Cardiac muscle cell (in vitro differentiated cells and primary cell): ENCODE measurements at regions not wholly inside any gene's neighbourhood (a gene's known extent, or its start where the extent isn't known, plus 50 kb on each side); places are given as distances from the start of the nearest gene placed in this dataset.

Source experiments
- DNase-seq, 2 donors: peaks; one replicate each; pipeline versions ENCODE4 v3.0.0 to v3.0.0-alpha.2; 2010 to 2017; ENCODE audit warnings: low read depth in 1 of 2, low spot score in 1 of 2
- H3K27ac ChIP-seq: fragments of 200-600 bp; sonication (generic); 2 replicates; pipeline ENCODE4 v1.5.1; 2016
- H3K27me3 ChIP-seq: fragments of 200-600 bp; sonication (generic); 2 replicates; pipeline ENCODE4 v1.6.0; 2016; ENCODE audit warnings: control low read depth
- H3K36me3 ChIP-seq: fragments of 200-600 bp; sonication (generic); 2 replicates; pipeline ENCODE4 v1.5.1; 2016; ENCODE audit warnings: control low read depth
- H3K4me1 ChIP-seq: fragments of 200-600 bp; sonication (generic); 2 replicates; pipeline ENCODE4 v1.8.1; 2017; ENCODE audit warnings: low read depth, mild to moderate bottlenecking, mixed run types
- H3K4me3 ChIP-seq: fragments of 200-600 bp; sonication (generic); 2 replicates; pipeline ENCODE4 v1.5.1; 2016; ENCODE audit warnings: mild to moderate bottlenecking
- H3K9me3 ChIP-seq: fragments of 200-600 bp; sonication (generic); 2 replicates; pipeline ENCODE4 v1.5.1; 2017; ENCODE audit warnings: low read depth, mild to moderate bottlenecking, control low read depth
- CTCF ChIP-seq: IDR thresholded peaks from 2 replicates; pipeline ENCODE4 v1.5.1; 2012; ENCODE audit warnings: low read depth, mild to moderate bottlenecking, low read length

DNA sequence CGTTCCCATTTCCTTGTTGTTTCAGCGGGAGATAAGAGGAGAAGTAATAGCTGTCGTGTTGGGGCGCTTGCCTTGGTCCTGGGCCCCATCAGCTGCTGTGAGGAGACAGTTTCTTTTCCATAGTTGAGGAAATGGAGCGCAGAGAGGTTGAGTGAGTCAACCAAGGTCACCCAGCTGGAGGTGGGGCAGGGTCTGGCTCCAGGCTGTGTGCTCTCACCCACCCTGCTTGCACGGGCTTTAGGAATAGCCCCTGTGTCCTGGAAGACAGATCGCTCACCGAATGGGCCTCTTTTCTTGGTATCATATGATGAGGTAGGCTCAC lies 165.7 kb upstream of the RTL1 start:
- H3K4me3 ChIP-seq = no peak overlapping the region
- H3K9me3 ChIP-seq = no peaks in the 10 kb centered on the region
- no peak for DNase-seq
- TF ChIP-seq CTCF = no peak
- H3K27ac ChIP-seq = no peak overlapping the region
- no peaks in the 10 kb centered on the region for H3K27me3 ChIP-seq
- H3K36me3 ChIP-seq = no peaks in the 10 kb centered on the region
- no peaks in the 10 kb centered on the region for H3K4me1 ChIP-seq

DNA sequence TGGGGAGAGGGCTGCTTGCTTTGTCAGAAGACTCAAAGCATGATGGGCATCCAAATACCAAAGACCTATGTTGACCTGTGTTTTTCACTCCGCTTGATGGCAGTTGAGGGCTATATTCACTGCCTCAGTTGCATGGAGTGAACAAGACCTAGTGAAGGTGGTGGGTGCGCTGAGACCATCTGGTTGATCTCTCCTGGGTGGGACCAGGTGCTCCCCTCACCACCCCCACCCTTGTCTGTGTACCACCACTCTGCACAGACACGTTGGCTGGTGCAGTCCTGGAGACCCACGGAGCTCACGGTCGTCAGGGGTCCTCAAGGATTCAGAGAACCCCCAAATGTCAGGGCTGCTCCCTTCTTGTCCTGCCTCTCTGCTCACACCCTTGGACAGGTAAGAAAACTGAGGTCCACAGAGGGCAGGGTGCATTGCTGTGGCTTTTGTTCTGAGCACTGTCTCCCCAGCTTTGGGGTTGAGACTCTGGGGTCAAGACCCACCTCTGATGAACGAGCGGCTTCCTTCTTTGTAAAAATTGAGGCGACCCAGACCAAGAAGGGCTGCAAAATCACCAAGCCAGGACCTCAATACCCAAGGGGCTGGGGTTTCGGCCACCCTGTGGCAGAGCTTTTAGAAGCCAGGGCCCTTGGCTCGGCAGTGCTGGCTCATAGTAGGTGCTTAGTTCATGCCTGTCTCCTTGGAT lies 166.3 kb upstream of the RTL1 start:
- no peaks in the 10 kb centered on the region for H3K4me1 ChIP-seq
- no peaks in the 10 kb centered on the region for H3K9me3 ChIP-seq
- H3K27me3 ChIP-seq = no peaks in the 10 kb centered on the region
- no peak for TF ChIP-seq CTCF
- no peak overlapping the region for H3K27ac ChIP-seq
- no peaks in the 10 kb centered on the region for H3K36me3 ChIP-seq
- H3K4me3 ChIP-seq = no peak overlapping the region
- no peak for DNase-seq

GRCh38 chr14:101070540-101071492 lies 167.3 kb upstream of the RTL1 start:
- no peak for DNase-seq
- H3K27me3 ChIP-seq = no peaks in the 10 kb centered on the region
- H3K4me1 ChIP-seq = no peaks in the 10 kb centered on the region
- H3K9me3 ChIP-seq = no peaks in the 10 kb centered on the region
- H3K36me3 ChIP-seq = no peaks in the 10 kb centered on the region
- H3K27ac ChIP-seq = no peak overlapping the region
- TF ChIP-seq CTCF = no peak
- H3K4me3 ChIP-seq = no peak overlapping the region

- TF ChIP-seq CTCF = no peak
These were observed 168.0 kb upstream of the RTL1 start for GRCh38 chr14:101071493-101071906.

GRCh38 chr14:101072070-101072469 lies 168.5 kb upstream of the RTL1 start:
- H3K27ac ChIP-seq = no peak overlapping the region
- no peaks in the 10 kb centered on the region for H3K36me3 ChIP-seq
- DNase-seq = no peak
- no peaks in the 10 kb centered on the region for H3K27me3 ChIP-seq
- no peak for TF ChIP-seq CTCF
- no peaks in the 10 kb centered on the region for H3K9me3 ChIP-seq
- no peaks in the 10 kb centered on the region for H3K4me1 ChIP-seq
- H3K4me3 ChIP-seq = no peak overlapping the region

More at GRCh38 chr14:101071493-101071906, 168.0 kb upstream of the RTL1 start:
- Histone ChIP-seq H3K4me1 (no peaks in the 10 kb centered on the region), H3K9me3 (no peaks in the 10 kb centered on the region), H3K27ac (no peak overlapping the region), H3K36me3 (no peaks in the 10 kb centered on the region), H3K4me3 (no peak overlapping the region), H3K27me3 (no peaks in the 10 kb centered on the region)
- no peak for DNase-seq
